CD4-positive, alpha-beta T cell treated with Interleukin-21 for 1 hour (primary cell): ENCODE measurements at regions not wholly inside any gene's neighbourhood (a gene's known extent, or its start where the extent isn't known, plus 50 kb on each side); places are given as distances from the start of the nearest gene placed in this dataset.
A peak's percentile ranks its signal among the peaks of the same experiment; 100 is the strongest.

Experiments
- DNase-seq: peaks from one replicate; pipeline ENCODE4 v3.0.0-alpha.2; 2020

DNA sequence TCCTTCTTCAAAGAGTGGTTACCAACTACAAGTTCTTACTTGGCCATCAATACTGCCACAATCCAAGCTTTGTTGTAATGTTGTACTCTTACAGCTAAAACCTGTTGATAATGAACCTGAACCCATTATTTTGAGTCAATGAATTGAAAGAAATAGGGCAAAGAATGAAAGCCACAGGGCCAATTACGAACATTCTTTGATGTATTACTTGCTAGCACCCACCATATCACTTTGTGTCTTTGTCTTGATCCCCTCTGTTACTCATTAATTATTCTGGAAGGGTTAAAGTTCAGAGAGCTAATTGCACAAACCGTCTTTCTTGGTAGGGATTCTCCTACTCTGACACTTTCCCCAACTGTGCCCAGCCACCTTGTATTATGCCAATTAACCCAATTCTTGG, 53.2 kb upstream of the TFEC start:
- no peak for DNase-seq

DNA sequence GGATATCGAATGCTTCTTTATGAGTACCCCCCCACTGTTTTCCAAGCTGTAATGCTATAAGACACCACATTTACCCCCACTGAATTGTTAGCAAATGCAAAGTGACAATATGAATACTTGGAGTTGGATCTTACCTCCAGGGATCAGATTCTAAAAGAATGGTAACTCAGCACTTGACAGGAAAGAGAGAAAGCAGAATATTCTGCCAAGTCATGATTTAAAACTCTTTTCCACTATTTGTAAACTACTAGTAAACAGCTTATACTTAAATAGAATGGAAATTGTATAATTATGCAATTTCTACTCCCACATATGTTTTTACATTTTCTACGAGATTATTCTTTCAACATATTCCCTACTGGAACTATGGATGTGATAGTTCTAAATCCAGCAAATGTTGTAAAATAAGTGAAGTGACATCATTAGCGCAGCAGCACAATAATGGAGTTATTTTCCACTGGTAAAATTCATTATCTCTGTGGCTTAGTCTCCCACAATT, 56.0 kb upstream of the TFEC start:
- no peak for DNase-seq

DNA sequence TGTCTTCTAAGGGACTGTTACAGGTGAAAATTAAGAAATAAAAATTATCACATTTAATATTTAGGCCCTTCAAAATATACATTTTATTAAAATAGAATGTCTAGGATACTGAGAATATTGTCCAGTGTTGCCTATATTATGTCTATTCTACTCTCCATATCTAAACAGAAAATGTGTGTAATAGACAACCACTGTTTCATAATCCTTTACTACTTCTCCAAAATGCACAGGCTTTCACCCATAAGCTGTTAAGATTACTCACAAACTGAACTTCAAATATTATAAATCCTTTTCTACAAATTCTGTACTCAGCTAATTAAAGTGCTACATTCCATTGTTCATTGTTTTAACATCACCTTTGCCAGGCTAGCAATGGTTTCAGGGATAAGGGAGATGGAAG, 56.7 kb upstream of the TFEC start:
- DNase-seq, result no peak

DNA sequence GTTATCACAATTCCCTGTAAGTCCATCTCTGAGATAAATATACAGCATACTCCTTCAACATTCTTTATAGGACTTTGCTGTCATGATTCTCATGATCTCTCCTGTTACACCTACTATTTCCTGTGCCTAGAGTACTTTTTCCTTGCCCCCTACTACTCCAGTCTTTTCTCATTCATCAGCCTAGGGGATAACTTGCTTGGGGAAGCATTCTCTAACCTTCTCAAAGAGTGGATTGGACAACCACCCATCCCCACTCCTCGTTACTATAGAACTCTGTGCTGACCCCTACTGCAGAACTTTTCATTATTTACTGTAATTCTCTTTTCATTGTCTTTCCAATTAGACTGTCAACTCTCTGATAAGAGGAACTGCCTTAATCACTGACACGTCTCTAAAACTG, 57.4 kb upstream of the TFEC start:
- DNase-seq, result no peak

DNA sequence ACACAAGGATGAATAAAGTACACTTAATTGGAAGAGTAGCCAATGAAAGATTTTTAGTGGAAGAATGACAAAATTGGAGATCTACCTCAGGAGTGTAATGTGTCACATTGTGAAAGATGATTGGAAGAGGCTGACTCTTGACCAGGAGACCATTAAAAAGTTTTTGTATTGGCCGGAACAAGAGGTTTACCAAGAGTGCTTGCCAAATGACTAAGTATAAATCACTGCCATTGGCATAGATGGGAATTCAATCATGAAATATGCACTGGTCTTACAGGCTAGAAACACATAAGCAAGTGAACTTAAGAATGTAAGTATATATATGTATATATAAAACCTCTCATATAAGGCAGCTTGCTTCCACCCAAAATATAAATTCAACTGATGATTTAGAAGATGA, 58.7 kb upstream of the TFEC start:
- no peak for DNase-seq

DNA sequence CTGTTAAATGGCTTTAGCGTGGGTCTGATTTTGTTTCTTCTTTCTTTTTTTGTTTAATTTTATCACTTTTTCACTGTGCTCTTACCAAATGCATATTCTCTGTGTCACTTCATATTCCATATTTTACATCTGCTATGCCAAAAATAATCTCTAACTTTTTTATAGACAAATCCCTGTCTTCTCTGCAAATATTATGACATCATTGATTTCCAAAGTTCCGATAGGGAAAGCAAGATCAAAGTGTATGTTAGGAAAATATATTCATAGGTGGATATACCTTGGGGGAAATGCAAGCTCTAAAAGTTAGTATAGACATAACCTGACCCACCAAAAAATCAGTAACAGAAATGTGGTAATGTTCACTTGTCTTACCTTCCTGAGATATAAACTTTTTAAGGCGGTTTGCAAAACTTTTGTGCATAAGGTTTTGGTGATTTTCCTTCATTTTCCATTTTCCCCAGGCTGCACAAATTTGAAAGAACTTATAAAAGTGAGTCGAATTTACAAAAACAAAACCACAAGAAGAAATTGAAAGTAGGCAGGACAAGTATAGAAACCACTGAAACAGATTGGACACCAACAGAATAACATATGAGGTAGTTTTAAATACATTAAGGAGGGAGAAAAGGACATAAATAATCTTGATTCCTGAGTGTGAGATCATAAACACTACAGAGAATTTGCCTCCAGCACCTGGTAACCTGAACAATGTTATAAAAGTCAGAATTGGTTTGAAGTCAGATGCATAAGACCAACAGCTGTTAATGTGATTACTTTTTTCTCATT, 63.1 kb upstream of the TFEC start:
- DNase-seq, result no peak

DNA sequence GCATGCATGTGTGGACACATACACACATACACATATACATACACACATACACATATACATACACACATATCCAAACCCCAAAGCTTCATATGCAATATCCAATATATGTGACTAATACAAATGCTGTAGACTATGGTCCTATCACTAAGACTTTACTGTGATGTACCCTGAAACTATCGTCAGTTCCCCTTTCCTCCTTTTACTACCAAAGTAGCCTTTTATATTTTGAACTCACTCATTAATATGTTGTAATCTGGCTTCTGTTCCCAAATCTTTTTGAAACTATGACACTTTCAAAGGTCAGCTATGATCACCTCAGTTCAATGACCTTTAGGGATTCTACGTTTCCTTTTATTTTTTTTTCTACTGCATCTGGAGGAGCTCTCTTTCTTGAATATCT, 64.8 kb upstream of the TFEC start:
- DNase-seq, result no peak

DNA sequence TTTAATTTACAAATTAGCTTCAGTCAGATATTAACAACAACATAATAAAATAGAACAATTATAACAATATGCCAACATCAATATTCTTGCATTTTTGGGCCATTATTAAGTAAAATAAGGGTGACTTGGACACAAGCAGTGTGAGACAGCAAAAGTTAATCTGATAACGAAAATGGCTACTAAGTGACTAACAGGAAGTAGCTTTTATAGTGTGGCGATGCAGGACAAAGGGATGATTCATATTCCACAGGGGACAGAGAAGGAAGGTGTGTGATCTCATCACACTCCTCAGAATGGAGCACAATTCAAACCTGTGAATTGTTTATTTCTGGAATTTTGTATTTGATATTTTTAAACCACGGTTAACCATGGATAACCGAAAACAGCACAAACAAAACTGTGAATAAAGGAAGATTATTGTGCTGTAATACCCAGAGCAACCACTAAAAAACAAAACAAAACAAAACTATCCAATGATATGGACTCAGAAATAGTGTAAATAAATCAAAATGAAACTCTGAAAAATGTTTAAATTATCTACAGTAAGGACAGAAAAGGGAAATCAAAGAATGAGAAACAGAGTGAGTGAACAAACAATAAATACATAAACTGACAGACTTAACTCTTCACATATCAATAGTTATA, 66.9 kb upstream of the TFEC start:
- DNase-seq, result no peak

DNA sequence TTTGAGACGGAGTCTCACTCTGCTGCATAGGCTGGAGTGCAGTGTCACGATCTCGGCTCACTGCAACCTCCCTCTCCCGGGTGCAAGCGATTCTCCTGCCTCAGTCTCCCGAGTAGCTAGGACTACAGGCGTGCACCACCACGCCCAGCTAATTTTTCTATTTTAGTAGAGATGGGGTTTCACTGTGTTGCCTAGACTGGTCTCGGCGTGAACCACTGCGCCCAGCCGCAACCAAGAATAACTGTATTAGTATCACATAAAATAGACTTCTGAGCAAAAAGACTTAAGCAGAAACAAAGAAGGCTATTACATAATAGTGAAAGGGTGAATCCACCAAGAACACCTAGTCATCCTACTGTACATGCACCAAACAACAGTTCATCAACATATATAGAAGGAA, 67.6 kb upstream of the TFEC start:
- DNase-seq, result no peak

DNA sequence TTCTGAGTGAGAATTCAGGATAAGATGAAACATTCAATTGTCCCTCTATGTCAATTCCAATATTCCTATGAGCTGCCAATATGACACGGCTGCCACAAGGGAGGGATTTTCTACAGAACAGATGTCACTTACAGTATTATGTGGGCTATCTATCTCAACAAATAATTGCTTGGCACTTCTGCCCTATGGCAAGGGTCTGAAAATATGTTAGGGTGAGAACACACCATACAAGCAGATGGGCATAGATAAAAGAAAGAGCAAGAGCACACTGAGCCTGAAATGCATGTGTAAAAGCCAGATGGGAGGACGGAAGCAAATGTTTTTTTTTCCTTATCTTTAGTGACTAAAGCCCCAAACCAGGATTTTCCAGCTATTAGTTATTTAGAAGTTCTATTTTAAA, 70.1 kb upstream of the TFEC start:
- no peak for DNase-seq

DNA sequence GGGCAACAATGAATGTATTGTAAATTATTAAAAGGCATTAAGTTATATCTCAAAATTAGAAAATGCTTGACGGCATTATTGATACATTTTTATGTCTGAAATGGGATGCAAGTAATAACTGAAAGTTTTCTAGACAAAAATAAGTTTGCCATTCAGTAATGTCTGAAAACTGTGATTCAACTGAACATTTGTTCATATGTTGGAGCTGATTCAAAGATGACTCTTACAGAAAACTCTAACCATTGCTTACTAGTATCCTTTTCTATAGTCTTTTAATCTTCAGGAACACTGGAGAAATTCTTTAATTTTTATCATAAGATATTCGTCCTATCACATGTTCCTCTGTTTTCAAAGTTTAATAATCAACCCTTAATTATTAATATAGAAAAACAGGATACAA, 71.1 kb upstream of the TFEC start:
- no peak for DNase-seq

DNA sequence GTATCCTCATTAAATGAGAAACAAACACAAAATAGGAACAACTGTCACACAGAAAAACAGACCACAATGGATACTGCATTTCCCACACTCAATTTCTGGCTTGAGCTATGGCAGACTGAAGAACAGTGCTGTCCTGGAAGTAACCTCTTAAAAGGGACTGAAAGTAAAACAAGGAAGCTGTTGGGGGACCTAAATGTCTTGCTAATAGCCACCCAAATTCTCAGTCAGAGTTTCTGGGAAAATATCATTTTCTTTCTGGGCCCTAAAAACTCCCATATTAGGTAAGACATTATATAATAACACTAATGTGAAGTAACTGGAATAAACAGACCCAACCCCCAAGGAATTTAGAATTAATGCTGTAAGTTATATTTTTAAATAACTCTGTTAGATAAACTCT, 80.9 kb upstream of the TFEC start:
- DNase-seq, result no peak

DNA sequence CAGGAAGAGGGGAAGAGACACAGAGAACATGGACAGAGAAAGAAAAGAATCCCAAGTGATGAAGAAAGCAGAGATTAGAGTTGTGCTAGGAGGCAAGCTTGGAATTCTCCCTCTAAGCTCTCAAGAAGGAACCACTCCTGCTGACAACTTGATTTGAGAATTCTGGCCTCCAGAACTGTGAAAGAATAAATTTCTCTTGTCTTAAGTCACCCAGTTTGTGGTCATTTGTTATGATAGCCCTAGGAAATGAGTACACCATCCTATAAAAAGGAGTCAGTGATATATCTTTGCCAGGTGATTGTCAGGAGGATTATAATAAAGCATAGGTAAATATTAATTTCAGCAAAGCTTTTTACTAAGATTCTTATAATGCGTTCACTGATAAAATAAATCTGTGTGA, 82.7 kb upstream of the TFEC start:
- DNase-seq, result no peak

DNA sequence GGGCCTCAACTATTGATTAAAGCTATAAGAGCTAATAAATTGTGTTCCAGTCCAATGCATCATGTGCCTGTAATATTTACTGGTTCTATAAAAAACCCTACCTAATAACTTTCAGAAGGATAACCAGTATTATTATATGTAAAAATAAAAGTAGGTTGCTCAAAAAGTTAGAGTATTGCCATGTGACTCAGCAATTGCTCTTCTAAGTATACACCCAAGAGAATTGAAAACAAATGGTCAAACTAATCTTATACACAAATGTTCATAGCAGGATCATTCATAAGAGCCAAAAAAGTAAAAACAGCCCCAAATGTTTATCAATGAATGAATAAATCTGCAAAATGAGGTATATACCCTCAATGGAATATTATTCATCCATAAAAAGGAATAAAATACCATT, 89.5 kb upstream of the TES start:
- no peak for DNase-seq

DNA sequence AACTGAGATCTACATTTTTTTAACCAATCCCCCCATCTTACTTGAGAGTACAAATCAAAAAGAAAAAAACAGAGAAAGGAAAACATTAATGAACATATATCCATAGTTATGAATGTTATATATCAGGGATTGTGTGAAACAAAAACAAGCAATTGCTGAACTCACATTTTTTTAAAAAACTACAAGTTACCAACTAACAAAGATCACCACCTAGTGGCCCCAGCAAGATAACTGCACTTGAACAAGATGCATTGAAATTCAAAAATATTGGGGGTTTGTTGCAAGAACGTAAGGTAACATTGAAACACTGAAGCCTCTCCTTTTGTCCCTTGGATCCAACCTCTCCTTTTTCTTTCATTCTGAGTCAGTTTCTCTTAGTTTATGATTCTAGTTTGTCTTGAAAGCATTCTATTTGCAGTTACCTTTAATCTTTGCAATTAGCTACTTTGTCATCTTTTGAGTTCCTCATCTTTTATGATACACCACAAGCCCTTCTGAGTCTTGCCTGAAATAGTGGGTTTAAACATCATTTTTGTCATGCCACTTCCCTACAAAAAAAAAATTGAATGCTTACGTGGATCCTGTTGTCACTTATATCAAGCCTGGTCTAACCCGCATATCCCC, 87.3 kb upstream of the TES start:
- DNase-seq, result peak; percentile 8

DNA sequence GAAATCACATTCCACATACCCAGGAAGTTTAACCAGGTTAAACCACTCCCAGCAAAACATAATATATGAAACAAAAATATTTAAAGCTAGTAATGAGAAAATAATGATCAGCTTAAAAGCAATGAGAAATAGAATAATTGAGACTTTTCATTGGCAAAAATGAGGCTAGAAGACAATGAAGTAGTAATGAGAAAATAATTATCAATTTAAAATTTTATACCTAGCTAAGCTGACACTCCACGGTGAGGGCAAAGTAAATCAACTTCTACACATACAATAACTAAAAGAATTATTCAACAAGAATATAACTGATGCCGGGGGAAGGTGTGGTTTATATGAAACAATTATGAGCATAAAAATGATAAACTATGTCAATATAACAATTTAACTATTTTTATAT, 82.2 kb upstream of the TES start:
- no peak for DNase-seq

DNA sequence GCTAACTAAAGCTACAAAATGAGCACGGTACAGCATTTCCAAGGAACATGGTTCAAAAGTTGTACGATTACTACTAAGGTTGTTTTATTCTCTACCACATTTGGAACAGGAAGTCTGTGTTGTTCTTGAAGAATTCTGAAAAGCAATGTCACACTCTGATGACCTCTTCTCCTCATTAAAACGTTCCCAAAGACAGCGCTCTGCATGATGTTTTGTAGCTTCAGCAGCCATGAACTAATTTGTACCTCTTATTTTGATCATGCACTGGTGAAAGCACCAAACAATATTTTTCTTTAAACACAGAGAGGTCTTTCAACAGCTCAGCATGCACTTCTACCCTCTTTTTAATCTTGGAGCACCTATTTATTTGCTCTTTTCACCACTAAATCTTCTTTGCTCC, 75.0 kb upstream of the TES start:
- DNase-seq, result no peak

DNA sequence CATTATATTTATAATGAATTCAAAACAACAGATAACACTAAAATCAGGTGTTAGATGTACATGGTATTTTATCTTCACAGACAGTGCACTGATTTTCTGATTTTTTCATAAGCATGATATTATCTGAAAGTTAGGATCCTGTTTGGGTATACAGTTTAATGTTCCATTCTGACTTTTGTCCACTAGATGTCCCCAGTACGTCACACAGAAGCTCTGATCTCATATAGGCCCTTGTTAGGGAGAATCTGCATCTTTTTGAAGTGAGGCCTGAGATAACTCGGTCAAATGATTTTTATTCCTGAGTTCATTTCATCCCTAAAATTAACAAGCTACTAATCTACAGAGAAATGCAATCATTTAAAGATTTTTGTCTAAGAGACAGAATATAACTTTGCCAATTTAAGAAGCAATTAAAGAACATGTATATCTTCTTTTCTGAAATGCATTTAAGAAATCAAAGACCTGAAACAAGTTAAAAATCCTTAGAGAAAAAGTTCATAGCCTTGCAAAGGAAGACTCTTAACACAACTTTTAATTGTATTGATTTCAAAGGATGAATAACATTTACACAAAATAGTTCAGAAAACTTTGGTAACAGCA, 72.0 kb upstream of the TES start:
- DNase-seq, result peak; percentile 55

DNA sequence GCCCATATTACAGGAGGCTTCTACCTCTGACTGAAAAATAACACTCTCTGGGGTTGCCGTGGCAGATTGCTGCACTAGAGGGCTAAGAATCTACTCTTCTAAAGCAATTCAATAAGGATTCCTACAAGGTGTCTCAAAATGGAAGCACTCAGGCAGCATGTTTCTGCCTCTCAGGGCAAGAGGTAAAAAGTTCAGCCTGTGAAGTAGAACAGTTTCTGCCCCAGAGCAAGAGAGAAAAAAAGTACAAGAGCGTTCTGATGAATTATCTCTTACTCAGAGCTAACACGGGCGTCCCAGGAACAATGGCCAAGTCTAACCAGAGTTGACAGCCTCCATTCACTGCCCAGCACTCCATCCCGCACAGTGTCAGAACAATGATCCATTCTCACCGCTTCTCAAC, 71.3 kb upstream of the TES start:
- DNase-seq, result no peak

DNA sequence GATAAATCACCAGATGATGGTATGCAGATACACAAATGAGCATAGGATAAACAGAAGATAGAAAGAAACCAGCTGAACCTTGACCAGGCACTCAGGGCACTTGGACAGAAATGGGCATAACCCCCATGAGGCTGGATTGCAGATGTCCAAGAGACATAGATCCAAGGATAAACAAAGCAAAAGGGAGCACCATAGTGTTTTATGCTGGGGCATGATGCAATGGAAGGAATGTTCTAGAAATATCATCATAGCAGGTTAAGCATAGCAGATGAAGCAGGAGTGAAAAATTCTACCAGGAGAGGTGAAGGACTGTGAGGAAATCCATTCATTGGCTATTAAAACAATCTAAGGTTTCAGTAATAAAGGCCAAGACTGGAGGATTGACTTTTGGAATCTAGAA, 70.5 kb upstream of the TES start:
- DNase-seq, result no peak

DNA sequence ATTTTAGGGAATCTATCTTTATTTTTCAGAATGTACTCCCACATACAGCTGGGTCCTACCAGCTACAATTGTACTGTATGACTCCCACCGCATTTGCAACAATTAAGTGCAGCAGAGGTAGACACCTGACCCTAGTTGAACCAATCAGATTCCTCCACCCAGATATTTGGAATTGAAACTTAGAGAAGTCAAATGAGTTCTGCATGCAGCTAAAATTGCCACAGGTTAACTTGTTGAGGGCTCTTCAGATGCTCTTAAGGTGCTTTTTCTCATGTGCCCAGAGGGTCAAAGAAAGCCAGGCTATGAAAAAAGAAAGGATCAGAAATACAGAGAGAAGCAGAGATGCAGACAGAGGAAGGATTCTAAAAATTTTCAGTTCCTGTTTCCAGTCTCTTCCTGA, 68.0 kb upstream of the TES start:
- no peak for DNase-seq

DNA sequence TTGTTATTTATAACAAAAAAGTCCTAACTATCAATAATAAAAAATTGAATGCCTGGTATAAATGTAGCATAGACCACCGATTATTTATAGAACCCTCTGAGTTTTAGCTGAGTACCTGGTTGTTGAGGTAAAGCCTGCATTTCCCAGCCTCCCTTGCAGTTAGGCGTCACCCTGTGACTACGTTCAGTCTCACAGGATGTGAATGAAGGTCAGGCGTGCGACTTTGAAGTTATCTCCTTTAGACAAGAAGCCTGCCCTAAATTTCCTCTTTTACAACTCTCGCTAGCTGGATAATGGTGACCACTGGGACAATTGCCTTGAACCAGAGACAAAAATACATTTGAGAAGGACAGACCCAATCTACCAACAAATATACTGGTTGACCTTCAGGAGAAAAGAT, 67.5 kb upstream of the TES start:
- DNase-seq, result peak; percentile 36

DNA sequence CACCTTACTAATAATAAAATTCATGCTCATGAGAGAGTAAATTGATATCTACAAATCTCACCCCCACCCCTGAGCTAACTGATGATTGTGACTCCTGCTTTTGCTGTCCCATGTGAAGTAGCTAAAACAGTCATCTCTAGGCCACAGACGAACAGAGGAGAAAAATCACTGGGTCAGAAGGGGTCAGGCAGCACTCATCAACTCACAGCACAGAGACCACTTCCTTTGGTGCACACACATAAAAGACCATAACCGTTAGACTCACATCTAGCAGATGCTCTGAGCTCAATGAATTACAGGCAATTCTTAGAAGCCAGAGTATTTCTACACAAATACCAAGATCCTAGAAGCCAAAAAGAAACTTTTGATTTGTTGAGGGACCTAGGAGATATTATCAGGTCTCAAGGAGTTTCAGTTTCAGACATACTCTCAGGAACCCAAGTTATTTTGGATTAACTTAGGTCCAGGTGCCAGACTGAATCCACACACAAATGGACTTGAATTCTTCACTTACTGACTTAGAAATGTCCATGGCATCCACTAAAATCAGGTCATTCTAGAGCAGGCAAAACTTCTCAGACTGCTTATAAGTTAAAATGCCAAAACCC, 65.0 kb upstream of the TES start:
- DNase-seq, result no peak

DNA sequence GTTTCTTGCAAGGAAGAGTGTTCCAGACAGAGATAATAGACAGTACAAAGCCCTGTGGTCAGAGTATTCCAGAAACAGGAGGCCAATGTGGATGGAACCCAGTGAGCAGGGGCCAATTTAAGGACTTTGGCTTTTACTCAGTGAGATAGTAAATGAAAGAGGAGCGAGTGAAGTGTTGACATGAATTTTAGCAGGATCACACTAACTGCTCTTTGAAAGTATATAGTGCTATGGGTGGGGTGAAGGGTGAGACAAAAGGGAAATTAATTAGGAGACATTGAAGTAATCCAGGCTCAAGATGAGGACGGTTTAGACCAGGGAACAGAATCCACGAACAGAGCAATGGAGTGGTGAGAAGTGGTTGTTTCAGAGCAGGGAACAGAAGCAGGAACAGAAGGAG, 62.2 kb upstream of the TES start:
- no peak for DNase-seq
